Tibial nerve (tissue), 4 donors: ENCODE measurements at regions not wholly inside any gene's neighbourhood (a gene's known extent, or its start where the extent isn't known, plus 50 kb on each side); places are given as distances from the start of the nearest gene placed in this dataset.

ENCODE experiments used
- CTCF ChIP-seq, 5 experiments: fragments of 200-600 bp in 3 of 5; fragments of 450-650 bp in 2 of 5; sonication (generic) in 3 of 5; IDR thresholded peaks; one replicate each; pipeline ENCODE4 v1.5.1; 2016 to 2019; ENCODE audit warnings: antibody characterized with exemption in 5 of 5, mild to moderate bottlenecking in 3 of 5, moderate library complexity in 2 of 5
- EP300 ChIP-seq, 2 donors: sonication (generic); formaldehyde crosslinking; IDR thresholded peaks; one replicate each; pipeline ENCODE4 v1.6.1; 2017; ENCODE audit warnings: antibody characterized with exemption in 2 of 2, mild to moderate bottlenecking in 1 of 2
- POLR2A ChIP-seq, 2 donors: fragments of 450-650 bp; IDR thresholded peaks; one replicate each; pipeline ENCODE4 v1.6.1; 2017; ENCODE audit warnings: antibody characterized with exemption in 2 of 2, mild to moderate bottlenecking in 2 of 2, moderate library complexity in 2 of 2

DNA sequence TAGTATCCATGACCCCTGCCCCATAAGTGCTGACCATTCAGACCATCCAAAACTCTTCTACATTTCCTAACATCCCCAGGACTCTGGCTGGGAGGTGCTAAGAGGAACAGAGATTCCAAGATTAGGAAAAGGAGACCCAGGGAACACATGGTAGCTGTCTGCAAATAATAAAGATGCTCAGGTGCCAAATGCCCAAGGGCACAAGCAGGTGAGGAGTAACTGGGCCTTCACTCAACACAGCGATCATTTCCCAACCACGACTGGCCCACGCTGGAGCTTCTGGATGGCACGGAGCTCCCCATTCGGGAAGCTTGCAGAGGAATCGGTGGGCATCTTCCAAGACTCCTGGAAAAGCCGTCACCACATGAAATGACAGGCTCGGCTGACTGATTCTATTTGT is 255.9 kb upstream of the SMIM21 start:
- TF ChIP-seq CTCF (IDR thresholded peaks at IDR 0.05) = no peak
- TF ChIP-seq POLR2A (IDR thresholded peaks at IDR 0.05) = no peak
- no peak for TF ChIP-seq EP300 (IDR thresholded peaks at IDR 0.05)
